HEK293 (cell line): ENCODE measurements at regions not wholly inside any gene's neighbourhood (a gene's known extent, or its start where the extent isn't known, plus 50 kb on each side); places are given as distances from the start of the nearest gene placed in this dataset.

Experiments
- CTCF ChIA-PET: fragments of 350-600 bp; formaldehyde crosslinking; extraction: SDS; loops from one replicate; lab custom pipeline; 2021; ENCODE audit warnings: antibody characterized with exemption; lab: Yijun Ruan, JAX
- POLR2A ChIA-PET: fragments of 300-600 bp; formaldehyde crosslinking; extraction: SDS; loops from one replicate; lab custom pipeline; 2020; ENCODE audit warnings: antibody characterized with exemption, inconsistent platforms; lab: Yijun Ruan, JAX
- H3K27ac ChIP-seq: fragments of 200-500 bp; sonication (Bioruptor generic); 2 replicates; pipeline ENCODE4 v1.5.1; 2014; ENCODE audit warnings: low read depth, low read length, control low read depth, inconsistent platforms; ENCODE audit errors: extremely low read depth
- H3K36me3 ChIP-seq, 2 experiments: fragments of 200-500 bp in 1 of 2; sonication (Bioruptor generic) in 1 of 2; 1 replicate in 1 of 2; 2 replicates in 1 of 2; pipeline ENCODE4 v1.5.1; 2014 to 2017; ENCODE audit warnings: inconsistent platforms in 2 of 2, low read length in 2 of 2; ENCODE audit not compliant: control insufficient read depth in 2 of 2, insufficient read depth in 1 of 2
- H3K4me1 ChIP-seq: fragments of 200-500 bp; sonication (Bioruptor generic); 2 replicates; pipeline ENCODE4 v1.5.1; 2014; ENCODE audit warnings: mild to moderate bottlenecking, low read length, inconsistent platforms; ENCODE audit not compliant: control insufficient read depth, insufficient read depth
- H3K4me3 ChIP-seq: 2 replicates; pipeline ENCODE4 v1.5.1; 2011; ENCODE audit warnings: low read depth, mild to moderate bottlenecking, control low read depth, low read length, moderate library complexity
- H3K9me3 ChIP-seq: fragments of 200-500 bp; sonication (Bioruptor generic); 2 replicates; pipeline ENCODE4 v1.5.1; 2014; ENCODE audit warnings: low read depth, low read length, inconsistent platforms; ENCODE audit not compliant: control insufficient read depth, insufficient read depth
- EGR2 ChIP-seq: fragments of 450-650 bp; formaldehyde crosslinking; IDR thresholded peaks from 2 replicates; pipeline ENCODE4 v1.5.1; 2016; ENCODE audit warnings: low read depth, missing biosample characterization, missing genetic modification characterization
- GLI4 ChIP-seq: fragments of 450-650 bp; formaldehyde crosslinking; IDR thresholded peaks from 2 replicates; pipeline ENCODE4 v1.5.1; 2016; ENCODE audit warnings: missing biosample characterization, missing genetic modification characterization
- HOXD13 ChIP-seq: sonication (generic); formaldehyde crosslinking; IDR thresholded peaks from 2 replicates; pipeline ENCODE4 v1.8.0; 2022; ENCODE audit warnings: missing genetic modification reagents, borderline replicate concordance
- KLF9 ChIP-seq: fragments of 450-650 bp; formaldehyde crosslinking; IDR thresholded peaks from 2 replicates; pipeline ENCODE4 v1.5.1; 2016; ENCODE audit warnings: missing biosample characterization, missing genetic modification characterization, low read depth
- MZF1 ChIP-seq: fragments of 450-650 bp; formaldehyde crosslinking; IDR thresholded peaks from 2 replicates; pipeline ENCODE4 v1.5.1; 2017; ENCODE audit warnings: missing biosample characterization, missing genetic modification characterization, borderline replicate concordance
- RBAK ChIP-seq: fragments of 450-650 bp; formaldehyde crosslinking; IDR thresholded peaks from 2 replicates; pipeline ENCODE4 v1.5.1; 2016; ENCODE audit warnings: missing biosample characterization, missing genetic modification characterization
- SALL2 ChIP-seq: fragments of 450-650 bp; formaldehyde crosslinking; IDR thresholded peaks from 2 replicates; pipeline ENCODE4 v1.5.0; 2017; ENCODE audit warnings: missing biosample characterization, mild to moderate bottlenecking, missing genetic modification characterization, borderline replicate concordance
- SP7 ChIP-seq: fragments of 450-650 bp; formaldehyde crosslinking; IDR thresholded peaks from 2 replicates; pipeline ENCODE4 v1.5.1; 2016; ENCODE audit warnings: missing biosample characterization, missing genetic modification characterization
- ZBTB26 ChIP-seq: fragments of 450-650 bp; formaldehyde crosslinking; optimal IDR thresholded peaks from 2 replicates; pipeline ENCODE3; 2016; ENCODE audit warnings: missing biosample characterization, mild to moderate bottlenecking, missing genetic modification characterization
- ZEB2 ChIP-seq: fragments of 450-650 bp; formaldehyde crosslinking; IDR thresholded peaks from 2 replicates; pipeline ENCODE4 v1.5.1; 2016; ENCODE audit warnings: missing biosample characterization, missing genetic modification characterization
- ZIC2 ChIP-seq: fragments of 450-650 bp; formaldehyde crosslinking; IDR thresholded peaks from 2 replicates; pipeline ENCODE4 v1.5.1; 2016; ENCODE audit warnings: missing biosample characterization, missing genetic modification characterization
- ZNF114 ChIP-seq: fragments of 450-650 bp; formaldehyde crosslinking; IDR thresholded peaks from 2 replicates; pipeline ENCODE4 v1.5.0; 2017; ENCODE audit warnings: missing biosample characterization, missing genetic modification characterization
- ZNF169 ChIP-seq: fragments of 450-650 bp; formaldehyde crosslinking; IDR thresholded peaks from 2 replicates; pipeline ENCODE4 v1.5.1; 2016; ENCODE audit warnings: missing biosample characterization, missing genetic modification characterization
- ZNF23 ChIP-seq: fragments of 450-650 bp; formaldehyde crosslinking; IDR thresholded peaks from 2 replicates; pipeline ENCODE4 v1.5.1; 2016; ENCODE audit warnings: missing biosample characterization, missing genetic modification characterization, borderline replicate concordance
- ZNF274 ChIP-seq, 2 experiments: fragments of 200-500 bp in 1 of 2; fragments of 450-650 bp in 1 of 2; sonication (Bioruptor generic) in 1 of 2; formaldehyde crosslinking in 1 of 2; IDR thresholded peaks; 2 replicates each; pipeline versions ENCODE4 v1.5.1 to v1.6.1; 2014 to 2016; ENCODE audit warnings: borderline replicate concordance in 1 of 2, inconsistent platforms in 1 of 2, low read length in 1 of 2, missing biosample characterization in 1 of 2, missing genetic modification characterization in 1 of 2
- ZNF280C ChIP-seq: fragments of 450-650 bp; formaldehyde crosslinking; IDR thresholded peaks from 2 replicates; pipeline ENCODE4 v1.5.1; 2016; ENCODE audit warnings: missing biosample characterization, missing genetic modification characterization
- ZNF292 ChIP-seq: fragments of 450-650 bp; formaldehyde crosslinking; IDR thresholded peaks from 2 replicates; pipeline ENCODE4 v1.5.1; 2016; ENCODE audit warnings: low read depth, missing biosample characterization, missing genetic modification characterization, borderline replicate concordance
- ZNF48 ChIP-seq: fragments of 450-650 bp; formaldehyde crosslinking; IDR thresholded peaks from 2 replicates; pipeline ENCODE4 v1.5.1; 2016; ENCODE audit warnings: missing biosample characterization, missing genetic modification characterization
- ZNF501 ChIP-seq: fragments of 450-650 bp; formaldehyde crosslinking; IDR thresholded peaks from 2 replicates; pipeline ENCODE4 v1.5.1; 2016; ENCODE audit warnings: missing biosample characterization, missing genetic modification characterization
- ZNF530 ChIP-seq: fragments of 450-650 bp; formaldehyde crosslinking; IDR thresholded peaks from 2 replicates; pipeline ENCODE4 v1.5.1; 2016; ENCODE audit warnings: low read depth, missing biosample characterization, missing genetic modification characterization
- ZNF555 ChIP-seq: fragments of 450-650 bp; formaldehyde crosslinking; conservative IDR thresholded peaks from 2 replicates; pipeline ENCODE4 v1.5.1; 2017; ENCODE audit warnings: missing biosample characterization, mild to moderate bottlenecking, missing genetic modification characterization, inconsistent platforms
- ZNF600 ChIP-seq: fragments of 450-650 bp; formaldehyde crosslinking; IDR thresholded peaks from 2 replicates; pipeline ENCODE4 v1.5.1; 2016; ENCODE audit warnings: missing biosample characterization, missing genetic modification characterization
- ZNF621 ChIP-seq: fragments of 450-650 bp; formaldehyde crosslinking; IDR thresholded peaks from 2 replicates; pipeline ENCODE4 v1.5.1; 2017; ENCODE audit warnings: missing biosample characterization, missing genetic modification characterization
- ZNF639 ChIP-seq: fragments of 450-650 bp; formaldehyde crosslinking; IDR thresholded peaks from 2 replicates; pipeline ENCODE4 v1.5.1; 2016; ENCODE audit warnings: missing biosample characterization, missing genetic modification characterization
- ZNF645 ChIP-seq: fragments of 450-650 bp; formaldehyde crosslinking; IDR thresholded peaks from 2 replicates; pipeline ENCODE4; 2016; ENCODE audit warnings: missing biosample characterization, missing genetic modification characterization
- ZNF747 ChIP-seq: fragments of 450-650 bp; formaldehyde crosslinking; IDR thresholded peaks from 2 replicates; pipeline ENCODE4 v1.5.1; 2016; ENCODE audit warnings: missing biosample characterization, missing genetic modification characterization
- ZNF843 ChIP-seq: fragments of 450-650 bp; formaldehyde crosslinking; IDR thresholded peaks from 2 replicates; pipeline ENCODE4 v1.5.1; 2016; ENCODE audit warnings: missing biosample characterization, missing genetic modification characterization
- ZSCAN18 ChIP-seq: fragments of 450-650 bp; formaldehyde crosslinking; IDR thresholded peaks from 2 replicates; pipeline ENCODE4 v1.5.1; 2016; ENCODE audit warnings: missing biosample characterization, missing genetic modification characterization
- ZSCAN23 ChIP-seq: fragments of 450-650 bp; formaldehyde crosslinking; IDR thresholded peaks from 2 replicates; pipeline ENCODE4 v1.5.1; 2016; ENCODE audit warnings: missing biosample characterization, missing genetic modification characterization
- ZXDB ChIP-seq: fragments of 450-650 bp; formaldehyde crosslinking; IDR thresholded peaks from 2 replicates; pipeline ENCODE4 v1.5.1; 2016; ENCODE audit warnings: missing biosample characterization, missing genetic modification characterization

GRCh38 chr14:25929881-25930615, 667.8 kb downstream of the NOVA1 start:
- Histone ChIP-seq H3K9me3 (no peaks in the 10 kb centered on the region), H3K4me1 (no peaks in the 10 kb centered on the region), H3K36me3 (no peaks in the 10 kb centered on the region), H3K27ac (no peak overlapping the region), H3K4me3 (no peak overlapping the region)
- ChIA-PET CTCF (no interaction called here), POLR2A (no interaction called here)
- TF ChIP-seq ZSCAN23 (tag by site-specific recombination) (no peak), ZNF747 (tag by site-specific recombination) (no peak), SP7 (tag by site-specific recombination) (no peak), ZIC2 (tag by site-specific recombination) (no peak), ZNF280C (tag by site-specific recombination) (no peak), ZEB2 (no peak), ZNF530 (tag by site-specific recombination) (no peak), ZNF48 (tag by site-specific recombination) (no peak), ZBTB26 (tag by site-specific recombination) (no peak), ZNF114 (no peak), ZXDB (no peak), ZNF169 (tag by site-specific recombination) (no peak), ZNF600 (no peak), ZNF621 (tag by site-specific recombination) (no peak), ZNF23 (tag by site-specific recombination) (no peak), ZNF645 (tag by site-specific recombination) (no peak), ZNF292 (tag by site-specific recombination) (no peak), ZNF501 (no peak)

GRCh38 chr14:25911831-25912230, 686.0 kb downstream of the NOVA1 start:
- ChIA-PET CTCF (interaction anchor here (1.0 kb wide), 1 partner anchor 28 kb away, joined by 3 read pairs; no protein-coding TSS in a partner anchor), POLR2A (no interaction called here)
- no peak overlapping the region for H3K4me3 ChIP-seq
- TF ChIP-seq EGR2 (tag by site-specific recombination), result no peak
- no peak for TF ChIP-seq MZF1 (tag by site-specific recombination)
- no peak for TF ChIP-seq ZSCAN18 (tag by site-specific recombination)
- no peak for TF ChIP-seq RBAK (tag by site-specific recombination)
- no peak for TF ChIP-seq ZNF600
- no peak for TF ChIP-seq HOXD13
- no peak for TF ChIP-seq ZNF639 (tag by site-specific recombination)
- no peak for TF ChIP-seq GLI4 (tag by site-specific recombination)
- no peak for TF ChIP-seq ZNF843 (tag by site-specific recombination)
- no peak for TF ChIP-seq SALL2
- no peak for TF ChIP-seq ZNF555
- TF ChIP-seq KLF9, result no peak
- TF ChIP-seq ZNF274 (IDR thresholded peaks at IDR 0.05; ENCODE audit: low read length), result no peak
- no peak for TF ChIP-seq ZNF274 (tag by site-specific recombination; IDR thresholded peaks at IDR 0.05; ENCODE audit: borderline replicate concordance)
- H3K4me1 ChIP-seq, result no peaks in the 10 kb centered on the region
- no peak overlapping the region for H3K27ac ChIP-seq
- H3K36me3 ChIP-seq, result no peaks in the 10 kb centered on the region
- H3K9me3 ChIP-seq, result no peaks in the 10 kb centered on the region
